ENCODE measurements at regions not wholly inside any gene's neighbourhood (a gene's known extent, or its start where the extent isn't known, plus 50 kb on each side); places are given as distances from the start of the nearest gene placed in this dataset.

DNA sequence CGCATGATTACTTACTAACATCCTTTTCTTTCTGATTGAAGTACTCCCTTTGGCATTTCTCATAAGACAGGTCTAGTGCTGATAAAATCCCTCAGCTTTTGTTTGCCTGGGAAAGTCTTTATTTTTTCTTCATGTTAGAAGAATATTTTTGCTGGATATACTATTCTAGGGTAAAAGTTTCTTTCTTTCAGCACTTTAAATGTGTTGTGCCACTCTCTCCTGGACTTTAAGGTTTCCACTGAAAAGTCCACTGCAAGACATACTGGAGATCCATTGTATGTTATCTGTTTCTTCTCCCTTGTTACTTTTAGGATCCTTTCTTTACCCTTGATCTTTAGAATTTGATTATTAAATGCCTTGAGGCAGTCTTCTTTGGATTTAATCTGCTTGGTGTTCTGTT is 796.7 kb downstream of the UQCRFS1 start:
- Histone ChIP-seq H3K36me3 (ENCODE audit: control insufficient read depth in 1 of 2, insufficient read depth in 2 of 2, low read length in 2 of 2) (no peaks in the 10 kb centered on the region), H3K27ac (ENCODE audit: low read depth, low read length) (no peak overlapping the region), H3K4me1 (ENCODE audit: control insufficient read depth in 1 of 2, insufficient read depth in 2 of 2, low read length in 2 of 2) (no peaks in the 10 kb centered on the region), H3K9ac (ENCODE audit: low read depth in 1 of 2, low read length in 2 of 2) (no peak overlapping the region), H3K9me3 (ENCODE audit: control insufficient read depth in 1 of 2, low read length in 2 of 2) (peaks cover 0 to 8% of the 10 kb centered on the region in 2 donors), H3K4me3 (ENCODE audit: low read depth in 1 of 2, low read length in 2 of 2) (no peak overlapping the region), H3K27me3 (ENCODE audit: control insufficient read depth in 1 of 2, insufficient read depth in 2 of 2, low read length in 2 of 2) (no peaks in the 10 kb centered on the region)

DNA sequence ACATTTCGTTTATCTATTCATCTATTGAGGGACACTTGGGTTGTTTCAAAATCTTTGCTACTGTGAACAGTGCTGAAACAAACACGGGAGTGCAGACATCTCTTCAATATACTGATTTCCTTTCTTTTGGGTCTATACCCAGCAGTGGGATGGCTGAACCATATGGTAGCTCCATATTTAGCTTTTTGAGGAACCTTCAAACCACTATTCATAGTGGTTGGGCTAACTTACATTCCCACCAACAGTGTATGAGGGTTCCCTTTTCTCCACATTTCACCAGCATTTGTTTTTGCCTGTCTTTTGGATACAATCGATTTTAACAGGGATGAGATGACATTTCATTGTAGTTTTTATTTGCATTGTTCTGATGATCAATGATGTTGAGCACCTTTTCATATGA is 798.2 kb downstream of the UQCRFS1 start:
- no peak overlapping the region for H3K4me3 ChIP-seq (ENCODE audit: low read depth in 1 of 2, low read length in 2 of 2)
- no peaks in the 10 kb centered on the region for H3K27me3 ChIP-seq (ENCODE audit: control insufficient read depth in 1 of 2, insufficient read depth in 2 of 2, low read length in 2 of 2)

DNA sequence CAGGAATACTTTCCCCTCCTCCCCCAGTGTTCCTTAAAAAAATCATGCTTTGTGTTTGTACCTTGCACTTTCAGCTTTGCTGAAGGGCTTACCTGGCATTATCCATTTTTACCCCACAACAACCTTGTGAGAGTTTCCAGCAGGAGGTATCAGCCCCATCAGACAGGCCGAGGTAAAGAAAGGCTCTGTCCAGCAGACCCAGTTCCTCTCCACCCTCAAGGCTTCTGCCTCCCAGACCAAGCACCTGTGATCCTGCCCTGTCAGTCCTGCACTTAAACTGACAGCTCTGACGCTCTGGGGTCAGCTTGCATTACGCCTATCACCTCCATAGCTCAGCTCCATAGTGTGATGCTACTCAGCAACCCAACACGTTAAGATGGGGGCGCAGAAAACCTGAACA is 803.1 kb downstream of the UQCRFS1 start:
- Histone ChIP-seq H3K4me1 (ENCODE audit: control insufficient read depth in 1 of 2, insufficient read depth in 2 of 2, low read length in 2 of 2) (no peaks in the 10 kb centered on the region), H3K27ac (ENCODE audit: low read depth, low read length) (no peak overlapping the region), H3K9me3 (ENCODE audit: control insufficient read depth in 1 of 2, low read length in 2 of 2) (no peaks in the 10 kb centered on the region), H3K27me3 (ENCODE audit: control insufficient read depth in 1 of 2, insufficient read depth in 2 of 2, low read length in 2 of 2) (no peaks in the 10 kb centered on the region), H3K9ac (ENCODE audit: low read depth in 1 of 2, low read length in 2 of 2) (no peak overlapping the region), H3K36me3 (ENCODE audit: control insufficient read depth in 1 of 2, insufficient read depth in 2 of 2, low read length in 2 of 2) (no peaks in the 10 kb centered on the region), H3K4me3 (ENCODE audit: low read depth in 1 of 2, low read length in 2 of 2) (no peak overlapping the region)

More for the DNA sequence above, 798.2 kb downstream of the UQCRFS1 start:
- Histone ChIP-seq H3K9ac (ENCODE audit: low read depth in 1 of 2, low read length in 2 of 2) (no peak overlapping the region), H3K36me3 (ENCODE audit: control insufficient read depth in 1 of 2, insufficient read depth in 2 of 2, low read length in 2 of 2) (no peaks in the 10 kb centered on the region), H3K27ac (ENCODE audit: low read depth, low read length) (no peak overlapping the region), H3K4me1 (ENCODE audit: control insufficient read depth in 1 of 2, insufficient read depth in 2 of 2, low read length in 2 of 2) (no peaks in the 10 kb centered on the region), H3K9me3 (ENCODE audit: control insufficient read depth in 1 of 2, low read length in 2 of 2) (peaks cover 0 to 4% of the 10 kb centered on the region in 2 donors)

DNA sequence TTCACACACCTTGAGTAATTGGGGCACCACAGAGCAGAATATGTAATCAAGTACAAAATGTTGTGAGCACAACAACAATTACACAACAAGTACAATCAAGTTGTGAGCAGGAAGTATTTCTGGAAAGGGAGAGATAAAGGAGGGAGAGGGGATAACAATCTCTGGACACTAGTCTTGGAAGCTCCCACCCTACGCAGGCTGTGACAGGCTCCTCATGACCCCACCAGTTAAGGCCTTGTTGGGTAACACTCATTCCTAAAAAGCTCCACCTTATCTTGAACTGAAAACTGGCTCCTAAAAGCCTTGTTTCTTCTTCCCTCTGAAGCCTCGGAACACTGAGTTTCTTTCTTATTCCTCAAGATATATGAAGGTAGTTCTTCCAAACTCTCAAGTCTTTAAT is 806.0 kb downstream of the UQCRFS1 start:
- no peaks in the 10 kb centered on the region for H3K27me3 ChIP-seq (ENCODE audit: control insufficient read depth in 1 of 2, insufficient read depth in 2 of 2, low read length in 2 of 2)
- no peak overlapping the region for H3K9ac ChIP-seq (ENCODE audit: low read depth in 1 of 2, low read length in 2 of 2)
- no peaks in the 10 kb centered on the region for H3K36me3 ChIP-seq (ENCODE audit: control insufficient read depth in 1 of 2, insufficient read depth in 2 of 2, low read length in 2 of 2)
- H3K9me3 ChIP-seq (ENCODE audit: control insufficient read depth in 1 of 2, low read length in 2 of 2), result peaks cover 0 to 10% of the 10 kb centered on the region in 2 donors
- H3K4me1 ChIP-seq (ENCODE audit: control insufficient read depth in 1 of 2, insufficient read depth in 2 of 2, low read length in 2 of 2), result no peaks in the 10 kb centered on the region
- no peak overlapping the region for H3K27ac ChIP-seq (ENCODE audit: low read depth, low read length)
- H3K4me3 ChIP-seq (ENCODE audit: low read depth in 1 of 2, low read length in 2 of 2), result no peak overlapping the region

DNA sequence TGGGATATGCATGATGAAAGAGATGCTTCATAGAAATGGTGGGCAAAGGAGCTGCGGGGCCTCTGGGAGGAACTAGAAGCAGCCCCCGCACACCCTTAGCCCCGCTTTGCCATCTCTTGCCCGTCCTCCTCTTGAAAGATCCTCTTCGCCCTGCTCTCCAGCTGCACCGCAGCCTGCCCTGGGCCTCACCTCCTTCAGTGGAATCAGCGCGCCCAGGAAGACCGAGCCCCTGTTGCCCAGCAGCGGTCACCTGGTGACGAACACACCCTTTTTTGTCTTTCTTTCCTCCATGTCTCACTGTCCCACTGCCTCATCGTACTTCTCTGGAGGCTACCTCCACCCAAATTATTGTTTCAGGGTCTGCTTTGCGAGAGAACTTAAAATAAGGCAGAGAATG is 807.6 kb downstream of the UQCRFS1 start:
- H3K27me3 ChIP-seq (ENCODE audit: control insufficient read depth in 1 of 2, insufficient read depth in 2 of 2, low read length in 2 of 2), result no peaks in the 10 kb centered on the region
- H3K9me3 ChIP-seq (ENCODE audit: control insufficient read depth in 1 of 2, low read length in 2 of 2), result peaks cover 0 to 10% of the 10 kb centered on the region in 2 donors
- no peak overlapping the region for H3K27ac ChIP-seq (ENCODE audit: low read depth, low read length)
- H3K9ac ChIP-seq (ENCODE audit: low read depth in 1 of 2, low read length in 2 of 2), result no peak overlapping the region
- H3K4me1 ChIP-seq (ENCODE audit: control insufficient read depth in 1 of 2, insufficient read depth in 2 of 2, low read length in 2 of 2), result no peaks in the 10 kb centered on the region
- no peaks in the 10 kb centered on the region for H3K36me3 ChIP-seq (ENCODE audit: control insufficient read depth in 1 of 2, insufficient read depth in 2 of 2, low read length in 2 of 2)
- H3K4me3 ChIP-seq (ENCODE audit: low read depth in 1 of 2, low read length in 2 of 2), result no peak overlapping the region

DNA sequence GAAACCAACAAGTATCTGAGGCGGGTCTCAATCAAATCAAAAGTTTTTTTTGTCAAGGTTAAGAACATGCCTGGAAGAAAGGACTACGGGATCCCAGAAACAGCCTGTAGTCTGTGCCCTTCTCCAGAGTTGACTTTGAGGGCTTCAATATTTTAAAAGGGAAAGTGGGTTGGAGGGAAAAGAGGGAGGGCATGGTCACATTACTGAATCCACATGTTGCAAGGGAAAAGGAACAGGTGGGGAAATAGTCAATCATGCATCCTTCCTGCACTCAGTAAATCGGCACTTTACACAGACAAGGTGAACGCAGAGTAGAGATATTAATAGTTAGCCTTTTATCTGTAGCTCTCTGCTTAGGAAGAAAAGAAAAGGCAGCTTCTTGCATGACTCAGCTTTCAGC is 808.5 kb downstream of the UQCRFS1 start:
- Histone ChIP-seq H3K36me3 (ENCODE audit: control insufficient read depth in 1 of 2, insufficient read depth in 2 of 2, low read length in 2 of 2) (no peaks in the 10 kb centered on the region), H3K9me3 (ENCODE audit: control insufficient read depth in 1 of 2, low read length in 2 of 2) (peaks cover 0 to 13% of the 10 kb centered on the region in 2 donors), H3K4me1 (ENCODE audit: control insufficient read depth in 1 of 2, insufficient read depth in 2 of 2, low read length in 2 of 2) (no peaks in the 10 kb centered on the region), H3K9ac (ENCODE audit: low read depth in 1 of 2, low read length in 2 of 2) (no peak overlapping the region), H3K4me3 (ENCODE audit: low read depth in 1 of 2, low read length in 2 of 2) (no peak overlapping the region), H3K27me3 (ENCODE audit: control insufficient read depth in 1 of 2, insufficient read depth in 2 of 2, low read length in 2 of 2) (no peaks in the 10 kb centered on the region), H3K27ac (ENCODE audit: low read depth, low read length) (no peak overlapping the region)

DNA sequence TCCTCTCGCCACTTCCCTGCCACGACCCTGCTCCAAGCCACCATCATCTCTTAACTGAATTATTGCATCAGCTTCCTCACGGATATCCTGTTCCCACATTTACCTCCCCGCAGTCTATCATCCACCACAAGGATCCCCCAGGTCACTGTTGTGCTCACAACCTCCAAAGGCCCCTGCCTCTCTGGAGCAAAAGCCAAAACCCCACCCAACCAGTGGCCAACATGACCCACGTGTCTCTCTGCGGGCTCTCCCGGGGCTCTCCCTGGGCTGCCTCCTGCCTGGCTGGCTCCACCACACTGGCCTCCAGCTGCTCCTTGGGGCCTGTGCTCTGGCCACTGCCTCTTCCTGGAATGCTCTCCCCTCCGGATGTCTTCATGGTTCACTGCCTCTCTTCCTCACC is 809.3 kb downstream of the UQCRFS1 start:
- no peak overlapping the region for H3K27ac ChIP-seq (ENCODE audit: low read depth, low read length)
- H3K4me3 ChIP-seq (ENCODE audit: low read depth in 1 of 2, low read length in 2 of 2), result no peak overlapping the region
- H3K36me3 ChIP-seq (ENCODE audit: control insufficient read depth in 1 of 2, insufficient read depth in 2 of 2, low read length in 2 of 2), result no peaks in the 10 kb centered on the region
- no peaks in the 10 kb centered on the region for H3K4me1 ChIP-seq (ENCODE audit: control insufficient read depth in 1 of 2, insufficient read depth in 2 of 2, low read length in 2 of 2)
- no peak overlapping the region for H3K9ac ChIP-seq (ENCODE audit: low read depth in 1 of 2, low read length in 2 of 2)
- H3K9me3 ChIP-seq (ENCODE audit: control insufficient read depth in 1 of 2, low read length in 2 of 2), result peaks cover 0 to 13% of the 10 kb centered on the region in 2 donors
- no peaks in the 10 kb centered on the region for H3K27me3 ChIP-seq (ENCODE audit: control insufficient read depth in 1 of 2, insufficient read depth in 2 of 2, low read length in 2 of 2)

DNA sequence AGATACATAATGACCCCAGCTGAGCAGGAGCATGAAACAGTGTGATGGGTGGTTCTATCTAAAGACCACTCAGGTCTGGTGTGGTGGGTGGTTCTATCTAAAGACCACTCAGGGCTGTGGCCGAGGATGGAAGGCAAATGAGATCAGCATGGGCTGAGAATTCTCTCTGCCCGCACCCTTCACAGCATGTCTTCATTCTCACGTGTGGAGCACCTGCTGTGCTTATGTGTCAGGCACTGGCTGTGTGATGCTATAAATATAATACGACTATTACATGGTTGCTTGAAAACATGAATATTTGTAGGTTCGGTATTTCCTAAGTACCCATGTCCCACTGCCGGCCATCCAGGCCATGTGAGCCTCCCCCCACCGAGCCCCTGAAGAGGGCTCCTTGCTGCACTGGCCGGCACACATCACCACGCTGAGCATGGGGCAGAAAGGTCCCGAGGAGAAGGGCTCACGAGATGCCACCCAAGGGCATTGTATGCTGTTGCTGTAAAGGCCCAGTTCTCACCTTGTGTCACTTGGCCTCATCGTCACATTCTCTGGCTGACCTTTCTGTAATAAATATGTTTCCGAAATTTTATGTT is 810.2 kb downstream of the UQCRFS1 start:
- Histone ChIP-seq H3K4me3 (ENCODE audit: low read depth in 1 of 2, low read length in 2 of 2) (no peak overlapping the region), H3K36me3 (ENCODE audit: control insufficient read depth in 1 of 2, insufficient read depth in 2 of 2, low read length in 2 of 2) (no peaks in the 10 kb centered on the region), H3K9me3 (ENCODE audit: control insufficient read depth in 1 of 2, low read length in 2 of 2) (peaks cover 0 to 15% of the 10 kb centered on the region in 2 donors), H3K4me1 (ENCODE audit: control insufficient read depth in 1 of 2, insufficient read depth in 2 of 2, low read length in 2 of 2) (no peaks in the 10 kb centered on the region), H3K27ac (ENCODE audit: low read depth, low read length) (no peak overlapping the region), H3K9ac (ENCODE audit: low read depth in 1 of 2, low read length in 2 of 2) (no peak overlapping the region), H3K27me3 (ENCODE audit: control insufficient read depth in 1 of 2, insufficient read depth in 2 of 2, low read length in 2 of 2) (no peaks in the 10 kb centered on the region)

DNA sequence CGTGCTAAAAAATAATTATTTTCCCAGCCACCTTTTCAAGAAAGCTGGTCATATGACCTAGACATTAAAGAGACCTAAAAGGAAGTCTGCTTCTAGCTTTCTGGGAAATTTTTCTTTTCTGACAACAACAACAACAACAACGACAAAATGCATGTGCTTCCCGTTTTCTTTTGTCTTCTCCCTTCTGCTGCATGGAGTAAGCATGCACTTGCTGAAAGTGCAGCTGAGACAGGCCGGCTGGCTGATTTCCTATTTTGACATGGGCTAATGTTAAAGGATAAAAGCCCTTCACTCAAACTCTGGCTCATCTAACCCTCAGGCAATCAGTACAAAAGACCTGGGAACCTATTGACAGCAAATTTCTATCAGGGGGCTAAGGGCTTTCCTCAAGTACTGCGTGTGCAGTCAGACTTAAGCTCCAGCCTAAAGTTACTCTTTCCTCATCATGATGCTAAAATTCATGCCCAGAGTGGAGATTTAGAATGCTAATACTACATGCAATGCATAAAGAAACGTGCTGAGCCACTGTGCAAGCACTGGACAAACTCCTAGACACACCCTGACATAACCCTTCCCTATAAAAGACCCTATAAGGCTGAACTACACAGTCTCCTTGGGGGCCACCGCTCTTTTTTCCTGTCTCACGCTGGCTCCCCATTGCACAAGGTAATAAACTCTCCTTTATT is 811.1 kb downstream of the UQCRFS1 start:
- Histone ChIP-seq H3K27me3 (ENCODE audit: control insufficient read depth in 1 of 2, insufficient read depth in 2 of 2, low read length in 2 of 2) (no peaks in the 10 kb centered on the region), H3K4me1 (ENCODE audit: control insufficient read depth in 1 of 2, insufficient read depth in 2 of 2, low read length in 2 of 2) (no peaks in the 10 kb centered on the region), H3K36me3 (ENCODE audit: control insufficient read depth in 1 of 2, insufficient read depth in 2 of 2, low read length in 2 of 2) (no peaks in the 10 kb centered on the region), H3K4me3 (ENCODE audit: low read depth in 1 of 2, low read length in 2 of 2) (no peak overlapping the region), H3K9me3 (ENCODE audit: control insufficient read depth in 1 of 2, low read length in 2 of 2) (peaks cover 0 to 19% of the 10 kb centered on the region in 2 donors), H3K9ac (ENCODE audit: low read depth in 1 of 2, low read length in 2 of 2) (no peak overlapping the region), H3K27ac (ENCODE audit: low read depth, low read length) (no peak overlapping the region)

DNA sequence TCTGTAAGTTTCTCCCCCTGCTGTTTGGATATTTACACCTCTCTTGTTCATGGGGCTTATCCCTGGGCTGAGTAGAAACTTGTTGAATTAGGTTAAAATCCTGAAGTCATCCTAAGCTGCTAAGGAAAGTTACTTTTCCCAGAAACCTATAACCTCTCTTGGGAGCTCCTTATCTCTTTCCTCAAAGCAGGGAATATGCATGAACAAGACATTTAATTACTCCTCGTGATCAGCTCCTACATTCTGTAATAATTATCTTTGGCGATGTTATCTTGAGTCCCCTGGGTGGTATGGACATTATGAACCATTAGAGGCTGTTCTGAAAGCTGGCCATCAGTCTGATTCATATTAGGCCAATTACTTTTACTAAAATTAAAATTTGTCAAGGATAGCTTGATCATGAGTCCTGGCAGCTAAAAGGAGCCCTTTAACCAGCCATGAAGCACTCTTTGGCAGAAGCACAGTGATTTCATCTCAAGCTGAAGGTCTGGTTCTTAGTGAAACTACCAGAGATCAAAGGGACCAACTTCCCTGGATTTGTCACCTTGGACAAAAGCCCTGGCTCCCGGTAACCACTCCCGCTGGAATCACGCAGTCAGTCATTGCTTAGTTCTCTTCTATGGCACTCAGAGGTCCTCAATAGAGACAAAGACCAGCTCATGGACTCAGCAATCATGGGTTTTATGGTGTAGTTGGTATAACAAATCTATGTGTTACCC is 811.8 kb downstream of the UQCRFS1 start:
- Histone ChIP-seq H3K9me3 (ENCODE audit: control insufficient read depth in 1 of 2, low read length in 2 of 2) (peaks cover 3 to 19% of the 10 kb centered on the region in 2 donors), H3K9ac (ENCODE audit: low read depth in 1 of 2, low read length in 2 of 2) (no peak overlapping the region), H3K4me3 (ENCODE audit: low read depth in 1 of 2, low read length in 2 of 2) (no peak overlapping the region), H3K27ac (ENCODE audit: low read depth, low read length) (no peak overlapping the region), H3K4me1 (ENCODE audit: control insufficient read depth in 1 of 2, insufficient read depth in 2 of 2, low read length in 2 of 2) (no peaks in the 10 kb centered on the region), H3K27me3 (ENCODE audit: control insufficient read depth in 1 of 2, insufficient read depth in 2 of 2, low read length in 2 of 2) (no peaks in the 10 kb centered on the region), H3K36me3 (ENCODE audit: control insufficient read depth in 1 of 2, insufficient read depth in 2 of 2, low read length in 2 of 2) (no peaks in the 10 kb centered on the region)
